HepG2 (cell line): ENCODE measurements at regions not wholly inside any gene's neighbourhood (a gene's known extent, or its start where the extent isn't known, plus 50 kb on each side); places are given as distances from the start of the nearest gene placed in this dataset.

Source experiments
- CAMTA2 ChIP-seq: sonication (generic); formaldehyde crosslinking; IDR thresholded peaks from 2 replicates; pipeline ENCODE4 v1.4.0; 2020; ENCODE audit warnings: mild to moderate bottlenecking, missing genetic modification reagents, borderline replicate concordance
- DR1 ChIP-seq: sonication (generic); formaldehyde crosslinking; IDR thresholded peaks from 2 replicates; pipeline ENCODE4 v1.8.0; 2021; ENCODE audit warnings: mild to moderate bottlenecking, missing genetic modification reagents, inconsistent platforms
- HNF1B ChIP-seq: sonication (generic); formaldehyde crosslinking; IDR thresholded peaks from 2 replicates; pipeline ENCODE4 v1.5.1; 2020; ENCODE audit warnings: mild to moderate bottlenecking, moderate library complexity, missing genetic modification reagents
- HOMEZ ChIP-seq: IDR thresholded peaks from 2 replicates; pipeline ENCODE4 v1.6.1; 2016; ENCODE audit warnings: low read depth
- KAT2B ChIP-seq: fragments of 150-350 bp; IDR thresholded peaks from 2 replicates; pipeline ENCODE4 v1.6.1; 2014; ENCODE audit warnings: low read depth, low read length, borderline replicate concordance
- NBN ChIP-seq: fragments of 450-650 bp; conservative IDR thresholded peaks from 2 replicates; pipeline ENCODE4 v1.6.1; 2017
- SMARCE1 ChIP-seq: fragments of 450-650 bp; IDR thresholded peaks from 2 replicates; pipeline ENCODE4 v1.6.1; 2017; ENCODE audit warnings: borderline replicate concordance
- SP1 ChIP-seq, 2 experiments: fragments of 450-650 bp in 1 of 2; sonication (generic) in 1 of 2; formaldehyde crosslinking in 1 of 2; IDR thresholded peaks; 2 replicates each; pipeline versions ENCODE4 v1.4.0 to v1.6.1; 2016 to 2020; ENCODE audit warnings: missing genetic modification reagents in 1 of 2
- SP2 ChIP-seq: sonication (generic); formaldehyde crosslinking; IDR thresholded peaks from 2 replicates; pipeline ENCODE4 v1.5.1; 2020; ENCODE audit warnings: mild to moderate bottlenecking, missing genetic modification reagents
- ZBTB43 ChIP-seq: sonication (generic); formaldehyde crosslinking; conservative IDR thresholded peaks from 2 replicates; pipeline ENCODE4 v1.4.0; 2020; ENCODE audit warnings: missing genetic modification reagents
- ZMYM2 ChIP-seq: sonication (generic); formaldehyde crosslinking; IDR thresholded peaks from 2 replicates; pipeline ENCODE4 v1.8.0; 2022; ENCODE audit warnings: mild to moderate bottlenecking, missing genetic modification reagents
- ZMYM4 ChIP-seq: sonication (generic); formaldehyde crosslinking; IDR thresholded peaks from 2 replicates; pipeline ENCODE4 v1.8.1; 2023; ENCODE audit warnings: mild to moderate bottlenecking, missing genetic modification reagents
- ZNF296 ChIP-seq: sonication (generic); formaldehyde crosslinking; conservative IDR thresholded peaks from 2 replicates; pipeline ENCODE4 v1.5.0; 2020; ENCODE audit warnings: mild to moderate bottlenecking, missing genetic modification reagents
- ZNF318 ChIP-seq: sonication (generic); formaldehyde crosslinking; IDR thresholded peaks from 2 replicates; pipeline ENCODE4 v1.4.0; 2020; ENCODE audit warnings: mild to moderate bottlenecking, missing genetic modification reagents
- ZNF510 ChIP-seq: sonication (generic); formaldehyde crosslinking; IDR thresholded peaks from 2 replicates; pipeline ENCODE4 v1.4.0; 2020; ENCODE audit warnings: low read depth, mild to moderate bottlenecking, missing genetic modification reagents
- ZNF605 ChIP-seq: sonication (generic); formaldehyde crosslinking; IDR thresholded peaks from 2 replicates; pipeline ENCODE4 v1.8.0; 2022; ENCODE audit warnings: mild to moderate bottlenecking, missing genetic modification reagents
- ZNF777 ChIP-seq: sonication (generic); formaldehyde crosslinking; IDR thresholded peaks from 2 replicates; pipeline ENCODE4 v1.4.0; 2020; ENCODE audit warnings: missing genetic modification reagents

DNA sequence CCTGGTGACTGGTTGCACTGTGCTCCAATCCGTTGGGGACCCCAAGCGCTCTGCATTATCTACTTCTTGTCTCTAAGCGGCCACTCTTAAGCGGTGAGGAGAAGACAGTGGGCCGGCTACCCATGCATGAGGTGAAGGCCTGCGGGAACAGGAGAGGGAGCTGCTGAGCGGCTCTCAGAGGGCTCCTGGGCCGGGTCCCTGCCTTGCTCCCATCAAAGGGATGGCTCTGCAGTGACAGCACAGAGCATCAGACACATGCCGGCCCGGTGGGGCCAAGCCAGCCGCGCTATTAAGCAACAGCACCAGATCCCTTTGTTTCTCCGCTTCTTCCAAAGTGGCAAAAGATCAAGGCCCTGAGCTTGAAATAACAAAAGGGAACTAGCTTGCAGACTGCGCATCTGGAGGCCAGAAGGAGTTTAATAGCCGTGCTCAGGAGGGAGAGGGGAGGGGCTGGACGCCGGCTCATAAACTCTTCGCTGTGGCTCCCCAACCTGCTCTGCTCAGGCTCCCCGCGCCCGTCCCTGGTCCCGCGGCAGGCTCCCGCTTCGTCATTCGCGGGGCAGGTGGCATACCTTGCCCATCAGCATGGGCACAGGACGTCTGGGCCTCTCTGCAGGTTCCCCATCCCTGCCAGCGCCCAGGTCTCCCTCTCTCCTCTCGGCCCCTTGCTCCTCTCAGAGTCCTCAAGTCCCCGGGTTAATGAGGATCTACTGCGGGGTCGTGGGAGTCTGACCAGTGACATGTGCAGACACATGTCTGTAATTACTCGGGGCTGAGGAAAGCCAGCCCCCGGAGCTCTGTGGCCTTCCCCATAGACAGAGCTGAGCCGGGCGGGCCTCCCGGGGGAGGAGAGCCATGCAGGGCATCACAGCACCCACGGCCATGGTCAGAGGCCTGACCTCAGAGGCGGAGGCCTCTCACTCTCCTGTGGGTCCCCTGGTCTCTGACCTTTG is 96.7 kb downstream of the ASB1 start (continued):
- peak; percentile 49; the same call in 1 of the 2 replicates for TF ChIP-seq ZNF510 (CRISPR knock-in tag)
- no peak for TF ChIP-seq NBN
- TF ChIP-seq ZNF777 (CRISPR knock-in tag) = no peak
- no peak for TF ChIP-seq KAT2B
- no peak for TF ChIP-seq CAMTA2
- no peak for TF ChIP-seq ZBTB43 (CRISPR knock-in tag)
- no peak; the same call in 1 of the 2 replicates for TF ChIP-seq HNF1B
- TF ChIP-seq ZMYM4 = no peak
- no peak for TF ChIP-seq SP2 (CRISPR knock-in tag)
- TF ChIP-seq SP1 (IDR thresholded peaks at IDR 0.05) = no peak
- TF ChIP-seq SP1 (CRISPR knock-in tag; IDR thresholded peaks at IDR 0.05) = no peak
- peak; percentile 76 for TF ChIP-seq ZNF605
- TF ChIP-seq SMARCE1 = no peak
- no peak for TF ChIP-seq ZNF318 (CRISPR knock-in tag)
- no peak for TF ChIP-seq HOMEZ (CRISPR knock-in tag)
- no peak for TF ChIP-seq DR1 (CRISPR knock-in tag)
- no peak for TF ChIP-seq ZNF296 (CRISPR knock-in tag)
- TF ChIP-seq ZMYM2 (CRISPR knock-in tag) = no peak
